ENCODE measurements at regions not wholly inside any gene's neighbourhood (a gene's known extent, or its start where the extent isn't known, plus 50 kb on each side); places are given as distances from the start of the nearest gene placed in this dataset.

GRCh38 chr16:52316241-52316640 lies 230.7 kb downstream of the TOX3 start:
- ChIA-PET POLR2A (no interaction called here), RAD21 (ENCODE audit: low non-redundant PET in 1 of 2, low total read pairs in 2 of 2, uncharacterized antibody in 2 of 2, unreplicated experiment in 2 of 2) (no interaction called here), CTCF (no interaction called here)
- BruUV-seq (replicated peaks) = no TSS peak
- peaks cover 0 to 30% of the 10 kb centered on the region in 2 experiments; a peak in 2 of 4 replicates for H3K9me3 ChIP-seq (ENCODE audit: control insufficient read depth in 1 of 2, insufficient read depth in 1 of 2, low read depth in 1 of 2, low read length in 2 of 2)
- no peak overlapping the region for H3K27ac ChIP-seq (ENCODE audit: low read depth, low read length)
- no peaks in the 10 kb centered on the region for H3K27me3 ChIP-seq (ENCODE audit: insufficient read depth, low read length)
- no peak overlapping the region for H3K4me2 ChIP-seq (ENCODE audit: low read length)
- H2AFZ ChIP-seq (ENCODE audit: low read depth, low read length, poor library complexity, severe bottlenecking) = no peak overlapping the region
- H3K4me3 ChIP-seq (replicated peaks in 1 of 2; ENCODE audit: low read depth in 1 of 2, low read length in 2 of 2) = no peak overlapping the region
- intact Hi-C loops (cut with micrococcal nuclease) = no loop called here
- no peaks in the 10 kb centered on the region for H3K79me2 ChIP-seq (ENCODE audit: insufficient read depth, low read length)
- H3K9me2 ChIP-seq (ENCODE audit: insufficient read depth) = no peaks in the 10 kb centered on the region
- no peaks in the 10 kb centered on the region for H3K4me1 ChIP-seq (ENCODE audit: control insufficient read depth in 1 of 2, insufficient read depth in 2 of 2, low read length in 2 of 2)
- ATAC-seq = no peak
- no peaks in the 10 kb centered on the region for H4K20me1 ChIP-seq (ENCODE audit: insufficient read depth)
- TF ChIP-seq MAX (IDR thresholded peaks at IDR 0.05) (no peak), JUND (IDR thresholded peaks at IDR 0.05) (no peak), ZNF274 (IDR thresholded peaks at IDR 0.05; ENCODE audit: low read depth, low read length) (no peak), CTCF (IDR thresholded peaks at IDR 0.05 in 2 of 3, conservative IDR thresholded peaks at IDR 0.05 in 1 of 3; ENCODE audit: borderline replicate concordance in 1 of 3, insufficient read depth in 1 of 3, low read depth in 2 of 3, low read length in 2 of 3) (no peak), SP1 (IDR thresholded peaks at IDR 0.05; ENCODE audit: low read depth) (no peak), TCF7L2 (IDR thresholded peaks at IDR 0.05; ENCODE audit: borderline replicate concordance, extremely low read depth, insufficient read depth, insufficient read length) (no peak), EGR1 (IDR thresholded peaks at IDR 0.05; ENCODE audit: low read depth) (no peak), ELF1 (IDR thresholded peaks at IDR 0.05; ENCODE audit: borderline replicate concordance, low read depth) (no peak), YY1 (IDR thresholded peaks at IDR 0.05; ENCODE audit: extremely low read depth, insufficient replicate concordance, low read depth, low read length) (no peak), CEBPB (IDR thresholded peaks at IDR 0.05; ENCODE audit: low read depth) (no peak), POLR2AphosphoS5 (IDR thresholded peaks at IDR 0.05; ENCODE audit: low read depth, low read length) (no peak), REST (IDR thresholded peaks at IDR 0.05; ENCODE audit: low read depth) (no peak), FOSL1 (IDR thresholded peaks at IDR 0.05; ENCODE audit: low read depth) (no peak)
- no peaks in the 10 kb centered on the region for H3K36me3 ChIP-seq (ENCODE audit: control insufficient read depth in 1 of 2, insufficient read depth in 2 of 2, low read length in 2 of 2)
- no peak overlapping the region for H3K9ac ChIP-seq (ENCODE audit: low read length)
- no peak for DNase-seq (ENCODE audit: low read depth, low spot score)
